Stimulated activated CD4-positive, alpha-beta T cell treated with anti-CD3 and anti-CD28 coated beads, Interleukin-2, amount 100 ng/mL, for 48 hours (primary cell): ENCODE measurements at regions not wholly inside any gene's neighbourhood (a gene's known extent, or its start where the extent isn't known, plus 50 kb on each side); places are given as distances from the start of the nearest gene placed in this dataset.

Experiments
- DNase-seq, 2 donors: peaks; one replicate each; pipeline ENCODE4 v3.0.0-alpha.2; 2020

GRCh38 chr12:65602253-65602609 is 222.1 kb upstream of the HMGA2 start:
- no peak for DNase-seq

GRCh38 chr12:65602610-65603295 is 221.5 kb upstream of the HMGA2 start:
- DNase-seq = peak; percentile 44 to 50

- no peak for DNase-seq
Observed at GRCh38 chr12:65603438-65604351, 220.6 kb upstream of the HMGA2 start.

GRCh38 chr12:65605019-65605418 is 219.3 kb upstream of the HMGA2 start:
- no peak for DNase-seq

- no peak for DNase-seq
Observed at GRCh38 chr12:65606008-65606766, 218.1 kb upstream of the HMGA2 start.

GRCh38 chr12:65607401-65607841 is 216.9 kb upstream of the HMGA2 start:
- DNase-seq = no peak

- no peak for DNase-seq
Observed at GRCh38 chr12:65608319-65608916, 215.9 kb upstream of the HMGA2 start.

- no peak for DNase-seq
Observed at GRCh38 chr12:65609359-65609771, 214.9 kb upstream of the HMGA2 start.

GRCh38 chr12:65611396-65611795 is 212.9 kb upstream of the HMGA2 start:
- DNase-seq = no peak

- no peak for DNase-seq
Observed at GRCh38 chr12:65612440-65612839, 211.8 kb upstream of the HMGA2 start.

- no peak for DNase-seq
Observed at GRCh38 chr12:65613692-65614091, 210.6 kb upstream of the HMGA2 start.

GRCh38 chr12:65614259-65614889 is 209.9 kb upstream of the HMGA2 start:
- DNase-seq = no peak

GRCh38 chr12:65615118-65615517 is 209.2 kb upstream of the HMGA2 start:
- no peak for DNase-seq

- DNase-seq = no peak
Observed at GRCh38 chr12:65616022-65616421, 208.3 kb upstream of the HMGA2 start.

- DNase-seq = no peak
Observed at GRCh38 chr12:65618588-65618987, 205.7 kb upstream of the HMGA2 start.

- no peak for DNase-seq
Observed at GRCh38 chr12:65619018-65619417, 205.3 kb upstream of the HMGA2 start.

GRCh38 chr12:65620046-65620445 is 204.2 kb upstream of the HMGA2 start:
- DNase-seq = no peak

GRCh38 chr12:65622056-65622455 is 202.2 kb upstream of the HMGA2 start:
- DNase-seq = no peak

GRCh38 chr12:65623507-65623906 is 200.8 kb upstream of the HMGA2 start:
- no peak for DNase-seq

GRCh38 chr12:65624554-65625086 is 199.7 kb upstream of the HMGA2 start:
- no peak for DNase-seq

GRCh38 chr12:65628061-65628460 is 196.2 kb upstream of the HMGA2 start:
- DNase-seq = no peak

- no peak for DNase-seq
Observed at GRCh38 chr12:65630555-65630954, 193.7 kb upstream of the HMGA2 start.
